GM19463 (cell line): ENCODE measurements at regions not wholly inside any gene's neighbourhood (a gene's known extent, or its start where the extent isn't known, plus 50 kb on each side); places are given as distances from the start of the nearest gene placed in this dataset.
"Not testable (repeated sequence)": the region's sequence is repeated elsewhere in the genome, so short reads cannot be mapped to it uniquely, and the experiment has no call there.

Experiments
- ATAC-seq: cut with Tn5 transposase; IDR thresholded peaks from one replicate; pipeline ENCODE4 v1.9.1; 2021; ENCODE audit warnings: mild to moderate bottlenecking, moderate library complexity; ENCODE audit not compliant: unreplicated experiment

DNA sequence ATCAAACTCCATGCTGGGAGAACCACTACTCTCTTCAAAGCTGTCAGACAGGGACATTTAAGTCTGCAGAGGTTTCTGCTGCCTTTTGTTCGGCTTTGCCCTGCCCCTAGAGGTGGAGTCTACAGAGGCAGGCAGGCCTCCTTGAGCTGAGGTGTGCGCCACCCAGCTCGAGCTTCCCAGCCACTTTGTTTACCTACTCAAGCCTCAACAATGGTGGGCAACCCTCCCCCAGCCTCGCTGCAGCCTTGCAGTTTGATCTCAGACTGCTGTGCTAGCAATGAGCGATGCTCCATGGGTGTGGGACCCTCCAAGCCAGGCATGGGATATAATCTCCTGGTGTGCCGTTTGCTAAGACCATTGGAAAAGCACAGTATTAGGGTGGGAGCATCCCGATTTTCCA lies 185.3 kb downstream of the COX18 start:
- ATAC-seq: not testable (repeated sequence)

DNA sequence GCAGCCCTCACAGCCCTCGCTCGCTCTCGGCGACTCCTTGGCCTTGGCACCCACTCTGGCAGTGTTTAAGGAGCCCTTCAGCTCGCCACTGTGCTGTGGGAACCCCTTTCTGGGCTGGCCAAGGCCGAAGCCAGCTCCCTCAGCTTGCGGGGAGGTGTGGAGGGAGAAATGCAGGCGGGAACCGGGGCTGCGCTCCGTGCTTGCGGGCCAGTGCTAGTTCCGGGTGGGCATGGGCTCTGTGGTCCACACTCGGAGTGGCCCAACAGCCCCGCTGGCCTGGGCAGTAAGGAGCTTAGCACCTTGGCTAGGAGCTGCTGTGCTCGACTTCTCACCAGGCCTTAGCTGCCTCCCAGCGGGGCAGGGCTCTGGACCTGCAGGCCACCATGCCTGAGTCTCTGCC lies 192.6 kb downstream of the COX18 start:
- no peak for ATAC-seq

DNA sequence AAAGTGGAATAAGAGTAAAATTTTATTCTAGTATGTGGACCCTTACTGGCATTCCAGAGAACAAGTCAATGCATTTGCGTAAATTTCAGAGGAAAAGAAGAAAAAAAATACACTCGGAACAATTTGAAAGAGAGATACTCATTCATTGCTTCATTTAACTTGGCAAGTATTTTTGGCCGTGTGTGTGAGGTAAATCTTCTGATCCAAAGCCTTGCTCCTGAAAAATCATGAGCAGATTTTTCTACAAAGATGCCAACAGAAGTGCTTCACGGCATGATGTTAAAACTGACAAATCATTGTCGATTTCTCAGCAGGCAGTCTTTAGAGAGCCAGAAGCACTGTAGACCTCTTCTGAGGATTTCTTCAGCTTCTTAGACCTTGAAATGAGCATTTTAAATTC lies 194.0 kb downstream of the COX18 start:
- no peak for ATAC-seq

DNA sequence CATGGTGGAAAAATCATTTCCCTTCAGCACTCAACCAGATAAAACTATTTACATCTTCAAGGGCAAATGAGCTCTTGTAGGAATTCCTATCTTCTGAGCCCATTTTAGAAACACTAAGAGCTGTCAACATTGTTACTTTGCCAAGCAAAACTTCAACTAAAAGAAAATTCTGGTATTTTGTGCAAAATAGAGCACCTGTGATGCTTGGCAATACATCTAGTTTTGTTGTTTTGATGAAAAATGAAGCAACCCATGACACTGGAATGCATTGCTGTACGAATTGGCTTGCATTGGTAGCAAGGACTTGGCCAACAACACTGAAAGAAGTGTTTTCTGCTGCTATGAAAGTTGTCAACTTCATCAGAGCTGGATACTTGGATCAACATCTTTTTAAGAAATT lies 194.4 kb downstream of the COX18 start:
- ATAC-seq: no peak

- ATAC-seq: no peak
Measured at GRCh38 chr4:72864898-72865297, 204.6 kb downstream of the COX18 start.

- not testable (repeated sequence) for ATAC-seq
Measured at GRCh38 chr4:72864277-72864676, 205.2 kb downstream of the COX18 start.

- no peak for ATAC-seq
Measured at GRCh38 chr4:72860766-72861165, 208.8 kb downstream of the COX18 start.

DNA sequence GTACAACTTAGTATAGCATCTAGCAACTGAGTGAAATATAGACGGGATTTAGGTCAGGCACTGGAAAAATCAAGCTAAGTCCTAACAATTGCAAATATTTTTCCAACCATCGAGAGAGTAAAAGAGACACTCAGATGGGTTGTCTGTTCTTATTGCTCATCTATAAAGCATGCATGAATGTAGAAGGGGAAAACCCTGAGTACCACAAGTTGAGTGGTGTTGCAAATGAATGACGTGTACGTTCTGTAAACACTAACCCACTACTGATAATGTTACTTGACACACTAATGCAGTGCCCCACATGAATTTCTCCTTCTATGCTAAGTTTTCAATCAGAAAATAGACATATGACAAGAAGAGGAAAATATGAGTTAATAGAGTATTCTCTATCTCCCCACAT lies 211.2 kb downstream of the COX18 start:
- ATAC-seq: no peak

DNA sequence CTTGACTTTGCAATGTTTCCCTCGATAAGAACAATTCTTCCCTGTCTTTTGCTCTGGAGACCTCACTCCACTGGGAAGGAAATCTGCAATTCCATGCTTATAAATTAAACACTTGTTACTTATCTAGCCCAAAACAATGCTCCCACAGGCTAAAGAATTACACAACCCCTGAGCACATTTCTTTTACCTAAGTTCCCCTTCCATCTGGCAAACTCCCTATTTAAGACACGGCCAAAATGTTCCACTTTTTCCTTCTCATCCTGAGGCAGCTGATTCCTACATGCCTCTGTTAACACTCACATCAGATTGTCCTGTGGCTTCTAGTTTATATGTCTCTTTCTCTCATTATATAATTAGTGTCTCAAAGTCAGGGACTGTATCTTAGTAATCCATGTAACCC lies 211.7 kb downstream of the COX18 start:
- no peak for ATAC-seq

DNA sequence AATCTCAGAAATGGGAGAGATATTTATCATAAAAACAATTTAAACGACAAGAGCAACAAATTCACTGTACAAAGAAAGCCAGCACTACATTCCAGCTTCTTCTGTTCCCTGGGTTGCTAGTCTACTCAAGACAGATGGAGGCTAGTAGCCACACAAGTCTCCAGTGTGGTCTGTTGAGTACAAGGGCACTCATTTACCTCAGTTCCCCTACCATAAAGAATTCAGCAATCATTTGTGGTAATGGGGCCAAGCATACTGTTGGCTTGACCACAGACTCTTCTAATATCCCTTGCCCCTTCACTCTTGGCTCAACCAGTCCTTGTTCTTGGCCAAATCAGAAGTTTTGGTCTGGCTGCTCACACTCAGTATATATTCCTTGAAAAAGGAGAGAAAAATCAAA lies 212.3 kb downstream of the COX18 start:
- ATAC-seq: no peak

GRCh38 chr4:72846280-72847111 lies 223.0 kb downstream of the COX18 start:
- ATAC-seq: no peak

- ATAC-seq: no peak
Measured at GRCh38 chr4:72843466-72843865, 226.1 kb downstream of the COX18 start.

DNA sequence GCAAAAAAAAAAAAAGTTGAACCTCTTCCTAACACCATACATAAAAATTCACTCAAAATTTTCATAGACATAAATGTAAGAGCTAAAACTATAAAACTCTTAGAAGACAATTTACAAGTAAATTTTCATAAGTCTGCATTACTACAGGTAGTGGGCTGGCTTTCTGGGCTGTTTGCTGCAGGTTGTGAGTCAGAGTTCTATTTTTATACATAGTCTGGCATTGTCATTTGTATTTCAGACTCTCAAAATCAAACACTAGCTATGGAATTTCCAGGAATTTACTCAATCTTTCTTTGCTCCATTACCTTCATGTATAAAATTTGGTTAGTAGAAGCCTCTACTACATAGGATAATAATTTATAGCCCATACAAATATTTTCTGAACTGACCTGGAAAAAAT lies 227.2 kb downstream of the COX18 start:
- no peak for ATAC-seq

GRCh38 chr4:72840166-72840565 lies 229.3 kb downstream of the COX18 start:
- ATAC-seq: not testable (repeated sequence)

DNA sequence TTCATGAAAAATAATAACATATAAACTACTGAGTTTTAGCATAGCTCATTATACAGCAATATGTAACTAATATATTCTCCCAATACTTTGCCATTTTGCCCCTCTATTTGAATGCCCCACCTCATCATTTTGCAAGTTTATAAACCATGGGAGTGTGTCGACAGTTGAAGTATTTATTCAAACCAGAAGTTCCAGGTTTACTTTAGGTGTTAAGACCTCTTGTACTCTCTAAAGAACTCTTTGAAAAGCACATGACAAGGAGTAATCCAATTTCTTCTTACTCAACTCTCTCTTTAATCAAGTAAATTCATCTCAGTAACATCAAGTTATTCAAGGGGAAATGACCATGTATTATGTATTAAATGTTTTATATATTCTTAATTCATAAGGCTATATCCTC lies 240.7 kb downstream of the COX18 start:
- ATAC-seq: no peak

GRCh38 chr4:72827968-72828367 lies 241.5 kb downstream of the COX18 start:
- ATAC-seq: no peak

GRCh38 chr4:72820107-72820506 lies 249.4 kb downstream of the COX18 start:
- ATAC-seq: no peak

DNA sequence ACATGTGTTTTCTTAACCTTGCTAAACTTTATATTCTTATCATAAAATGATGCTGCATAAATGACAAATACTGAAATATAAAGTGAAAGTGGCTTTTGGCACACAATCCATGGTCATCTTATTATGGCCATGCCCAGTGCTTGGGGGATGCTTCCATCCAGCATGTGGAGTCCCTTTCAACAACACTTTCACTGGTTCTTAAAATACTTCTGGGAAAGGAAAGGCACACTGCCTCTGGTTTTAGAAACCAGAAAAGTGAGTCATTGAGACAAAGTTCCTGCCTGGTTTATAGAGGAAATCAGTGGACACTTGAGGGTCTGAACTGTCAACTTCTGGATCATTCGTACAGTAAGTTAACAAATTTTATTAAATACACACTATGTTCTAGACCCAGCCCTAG lies 248.0 kb upstream of the ADAMTS3 start:
- no peak for ATAC-seq

DNA sequence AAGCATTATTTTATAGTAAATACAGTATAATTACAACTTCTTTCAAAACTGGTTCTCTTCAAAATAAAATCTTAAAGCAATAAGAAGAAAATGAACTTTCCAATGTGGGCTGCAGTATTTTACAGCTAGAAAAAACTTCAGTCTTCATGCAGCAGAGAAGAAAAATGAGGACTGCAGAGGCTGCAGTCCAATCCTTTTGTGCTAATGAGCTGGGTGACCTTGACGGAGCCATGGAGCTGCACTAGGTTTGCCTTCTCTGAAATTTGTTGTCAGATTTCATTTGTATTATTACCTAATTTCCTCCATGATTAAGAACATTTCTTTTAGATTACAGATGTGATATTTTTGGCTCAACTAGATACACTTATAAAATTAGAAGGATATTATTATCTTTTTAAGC lies 245.2 kb upstream of the ADAMTS3 start:
- no peak for ATAC-seq

DNA sequence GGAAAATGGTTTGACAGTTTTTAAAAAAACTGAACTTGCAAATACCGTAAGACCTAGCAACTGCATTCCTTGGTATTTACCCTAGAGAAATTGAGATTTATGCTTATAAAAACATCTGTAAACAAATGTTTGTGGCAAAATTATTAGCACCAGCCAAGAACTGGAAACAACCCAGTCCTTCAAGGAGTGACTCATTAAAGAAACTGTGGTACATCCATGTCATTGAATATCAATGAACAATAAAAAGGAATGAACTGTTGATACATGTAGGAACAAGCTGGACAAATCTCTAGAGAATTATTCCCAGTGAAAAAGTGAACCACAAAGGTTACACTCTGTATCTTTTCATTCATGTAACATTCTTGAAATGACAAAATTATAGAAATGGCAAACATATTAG lies 240.2 kb upstream of the ADAMTS3 start:
- ATAC-seq: no peak

GRCh38 chr4:72805284-72805683 lies 236.3 kb upstream of the ADAMTS3 start:
- no peak for ATAC-seq

DNA sequence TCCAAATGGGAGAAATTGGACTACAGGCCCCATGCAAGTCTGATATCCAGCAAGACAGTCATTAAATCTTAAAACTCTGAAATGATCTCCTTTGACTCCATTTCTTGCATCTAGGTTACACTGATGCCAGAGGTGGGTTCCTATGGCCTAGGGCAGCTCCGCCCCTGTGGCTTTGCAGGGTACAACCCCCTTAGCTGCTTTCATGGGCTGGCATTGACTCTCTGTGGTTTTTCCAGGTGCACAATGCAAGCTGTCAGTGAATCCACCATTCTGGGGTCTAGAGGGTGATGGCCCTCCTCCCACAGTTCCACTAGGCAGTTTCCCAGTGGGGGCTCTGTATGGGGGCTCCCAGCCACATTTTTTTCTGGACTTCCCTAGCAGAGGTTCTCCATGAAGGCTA lies 228.5 kb upstream of the ADAMTS3 start:
- ATAC-seq: no peak

GRCh38 chr4:72791054-72791453 lies 222.0 kb upstream of the ADAMTS3 start:
- no peak for ATAC-seq
